NB4 (cell line): ENCODE measurements at regions not wholly inside any gene's neighbourhood (a gene's known extent, or its start where the extent isn't known, plus 50 kb on each side); places are given as distances from the start of the nearest gene placed in this dataset.

Experiments used
- CTCF ChIP-seq: IDR thresholded peaks from one replicate; pipeline ENCODE4 v1.5.1; 2012; ENCODE audit warnings: low read depth, low read length
- POLR2A ChIP-seq: IDR thresholded peaks from 2 replicates; pipeline ENCODE4 v1.6.1; 2011; ENCODE audit warnings: mild to moderate bottlenecking; ENCODE audit not compliant: insufficient read length; ENCODE audit errors: extremely low read depth

GRCh38 chr14:35940291-35940690 is 114.2 kb downstream of the BRMS1L start:
- TF ChIP-seq CTCF (no peak), POLR2A (no peak)
